Endothelial cell of umbilical vein (primary cell): ENCODE measurements at regions not wholly inside any gene's neighbourhood (a gene's known extent, or its start where the extent isn't known, plus 50 kb on each side); places are given as distances from the start of the nearest gene placed in this dataset.

Source experiments
- EZH2 ChIP-seq: IDR thresholded peaks from 2 replicates; pipeline ENCODE4 v1.6.1; 2012; ENCODE audit warnings: borderline replicate concordance, low read depth, mild to moderate bottlenecking, moderate library complexity, low read length, inconsistent platforms; ENCODE audit not compliant: severe bottlenecking
- FOS ChIP-seq: IDR thresholded peaks from 2 replicates; pipeline ENCODE4 v1.6.1; 2011; ENCODE audit warnings: mild to moderate bottlenecking, low read length, moderate library complexity, borderline replicate concordance; ENCODE audit not compliant: insufficient read depth
- MYC ChIP-seq: IDR thresholded peaks from one replicate; pipeline ENCODE4 v1.6.1; 2011; ENCODE audit warnings: mild to moderate bottlenecking, low read depth, low read length
- POLR2AphosphoS5 ChIP-seq: IDR thresholded peaks from 2 replicates; pipeline ENCODE4 v1.6.1; 2012; ENCODE audit warnings: low read depth, mild to moderate bottlenecking, control low read depth, low read length, moderate library complexity; ENCODE audit not compliant: insufficient read depth
- TF ChIP-seq, protein P1 (sequence below), 2 donors: IDR thresholded peaks; 1 replicate in 1 of 2; 2 replicates in 1 of 2; pipeline ENCODE4 v1.5.1; 2011; ENCODE audit warnings: low read length in 2 of 2, mild to moderate bottlenecking in 2 of 2, moderate library complexity in 2 of 2, control low read depth in 1 of 2, inconsistent platforms in 1 of 2, low read depth in 1 of 2; ENCODE audit not compliant: insufficient read depth in 1 of 2; ENCODE audit errors: extremely low read depth in 1 of 2

GRCh38 chr5:3357291-3357690 is 238.3 kb upstream of the IRX1 start:
- TF ChIP-seq, protein P1, sequence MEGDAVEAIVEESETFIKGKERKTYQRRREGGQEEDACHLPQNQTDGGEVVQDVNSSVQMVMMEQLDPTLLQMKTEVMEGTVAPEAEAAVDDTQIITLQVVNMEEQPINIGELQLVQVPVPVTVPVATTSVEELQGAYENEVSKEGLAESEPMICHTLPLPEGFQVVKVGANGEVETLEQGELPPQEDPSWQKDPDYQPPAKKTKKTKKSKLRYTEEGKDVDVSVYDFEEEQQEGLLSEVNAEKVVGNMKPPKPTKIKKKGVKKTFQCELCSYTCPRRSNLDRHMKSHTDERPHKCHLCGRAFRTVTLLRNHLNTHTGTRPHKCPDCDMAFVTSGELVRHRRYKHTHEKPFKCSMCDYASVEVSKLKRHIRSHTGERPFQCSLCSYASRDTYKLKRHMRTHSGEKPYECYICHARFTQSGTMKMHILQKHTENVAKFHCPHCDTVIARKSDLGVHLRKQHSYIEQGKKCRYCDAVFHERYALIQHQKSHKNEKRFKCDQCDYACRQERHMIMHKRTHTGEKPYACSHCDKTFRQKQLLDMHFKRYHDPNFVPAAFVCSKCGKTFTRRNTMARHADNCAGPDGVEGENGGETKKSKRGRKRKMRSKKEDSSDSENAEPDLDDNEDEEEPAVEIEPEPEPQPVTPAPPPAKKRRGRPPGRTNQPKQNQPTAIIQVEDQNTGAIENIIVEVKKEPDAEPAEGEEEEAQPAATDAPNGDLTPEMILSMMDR (IDR thresholded peaks at IDR 0.05; ENCODE audit: extremely low read depth in 1 of 2, insufficient read depth in 1 of 2, low read depth in 1 of 2, low read length in 2 of 2): no peak
- TF ChIP-seq FOS: no peak
- no peak for TF ChIP-seq EZH2
- TF ChIP-seq POLR2AphosphoS5: no peak
- TF ChIP-seq MYC: no peak
